Endothelial cell of umbilical vein (primary cell): ENCODE measurements at regions not wholly inside any gene's neighbourhood (a gene's known extent, or its start where the extent isn't known, plus 50 kb on each side); places are given as distances from the start of the nearest gene placed in this dataset.

ENCODE experiments used
- BruUV-seq: library from RNA; stranded (reverse); fragments of 400-500 nt; replicated peaks from 2 replicates; lab custom pipeline; 2021; lab: Mats Ljungman, UMichigan
- CTCF ChIA-PET: fragments of 300-600, 350-600 bp; sonication (Branson Sonifier 250); formaldehyde crosslinking; loops from one replicate; lab custom pipeline; 2021; ENCODE audit warnings: antibody characterized with exemption, inconsistent platforms; lab: Charles Lee
- POLR2A ChIA-PET: fragments of 300-600, 350-600 bp; sonication (Branson Sonifier 250); formaldehyde crosslinking; loops from one replicate; lab custom pipeline; 2021; ENCODE audit warnings: antibody characterized with exemption, inconsistent platforms; lab: Charles Lee
- DNase-seq: peaks from one replicate; pipeline ENCODE4 v3.0.0-alpha.2; 2011; ENCODE audit warnings: low read depth, low spot score
- FAIRE-seq: peaks from 2 replicates; lab custom pipeline; 2011; peaks lifted over from hg19 to GRCh38; lab: Jason Lieb, UNC
- H2AFZ ChIP-seq: 2 replicates; pipeline ENCODE4 v1.6.0; 2012; ENCODE audit warnings: low read depth, low read length, control low read depth, inconsistent platforms
- H3K27ac ChIP-seq: 2 replicates; pipeline ENCODE4 v1.5.1; 2011; ENCODE audit warnings: low read depth, mild to moderate bottlenecking, control low read depth, low read length, moderate library complexity; ENCODE audit not compliant: insufficient read depth
- H3K27me3 ChIP-seq, 2 experiments: 2 replicates each; pipeline versions ENCODE4 v1.6.0 to v1.6.1; 2011; ENCODE audit warnings: low read length in 2 of 2, mixed read lengths in 1 of 2; ENCODE audit not compliant: control insufficient read depth in 2 of 2, insufficient read depth in 2 of 2
- H3K36me3 ChIP-seq, 2 experiments: 2 replicates in 1 of 2; 3 replicates in 1 of 2; pipeline ENCODE4 v1.5.1; 2011; ENCODE audit warnings: low read length in 2 of 2, mild to moderate bottlenecking in 1 of 2, moderate library complexity in 1 of 2; ENCODE audit not compliant: control insufficient read depth in 2 of 2, insufficient read depth in 2 of 2; ENCODE audit errors: extremely low read depth in 1 of 2
- H3K4me1 ChIP-seq: 3 replicates; pipeline ENCODE4 v1.5.1; 2011; ENCODE audit warnings: mild to moderate bottlenecking, low read length; ENCODE audit not compliant: control insufficient read depth, insufficient read depth; ENCODE audit errors: extremely low read depth
- H3K4me2 ChIP-seq: 2 replicates; pipeline ENCODE4 v1.6.1; 2011; ENCODE audit warnings: low read length, control low read depth, mixed read lengths; ENCODE audit not compliant: insufficient read depth
- H3K4me3 ChIP-seq, 3 experiments: fragments of 200-600 bp in 1 of 3; sonication (generic), shearing (Covaris generic) in 1 of 3; replicated peaks in 1 of 3; 2 replicates each; pipeline ENCODE4 v1.5.1; 2011 to 2016; ENCODE audit warnings: control low read depth in 3 of 3, low read length in 3 of 3, mild to moderate bottlenecking in 2 of 3, inconsistent platforms in 1 of 3, low read depth in 1 of 3, moderate library complexity in 1 of 3; ENCODE audit not compliant: insufficient read depth in 1 of 3
- H3K79me2 ChIP-seq: 2 replicates; pipeline ENCODE4 v1.6.0; 2012; ENCODE audit warnings: low read length, inconsistent platforms; ENCODE audit not compliant: control insufficient read depth, insufficient read depth
- H3K9ac ChIP-seq: replicated peaks from 2 replicates; pipeline ENCODE3; 2011; ENCODE audit warnings: low read length, control low read depth; ENCODE audit not compliant: insufficient read depth; ENCODE audit errors: extremely low read depth
- H3K9me1 ChIP-seq: replicated peaks from 3 replicates; pipeline ENCODE4 v1.6.0; 2011; ENCODE audit warnings: mild to moderate bottlenecking, low read length; ENCODE audit not compliant: control insufficient read depth, insufficient read depth; ENCODE audit errors: extremely low read depth
- H3K9me3 ChIP-seq: replicated peaks from 2 replicates; pipeline ENCODE4 v1.5.1; 2012; ENCODE audit warnings: low read length, inconsistent platforms; ENCODE audit not compliant: control insufficient read depth, insufficient read depth
- H4K20me1 ChIP-seq: replicated peaks from 2 replicates; pipeline ENCODE3; 2011; ENCODE audit warnings: mild to moderate bottlenecking, low read length; ENCODE audit not compliant: control insufficient read depth, insufficient read depth; ENCODE audit errors: extremely low read depth
- CTCF ChIP-seq, 2 donors: IDR thresholded peaks; 1 replicate in 1 of 2; 2 replicates in 1 of 2; pipeline ENCODE4 v1.5.1; 2011; ENCODE audit warnings: low read length in 2 of 2, mild to moderate bottlenecking in 2 of 2, moderate library complexity in 2 of 2, control low read depth in 1 of 2, inconsistent platforms in 1 of 2, low read depth in 1 of 2; ENCODE audit not compliant: insufficient read depth in 1 of 2; ENCODE audit errors: extremely low read depth in 1 of 2
- JUN ChIP-seq: IDR thresholded peaks from 2 replicates; pipeline ENCODE4 v1.6.1; 2011; ENCODE audit warnings: borderline replicate concordance, low read depth; ENCODE audit not compliant: insufficient read length, insufficient read depth
- MYC ChIP-seq: IDR thresholded peaks from one replicate; pipeline ENCODE4 v1.6.1; 2011; ENCODE audit warnings: mild to moderate bottlenecking, low read depth, low read length
- POLR2A ChIP-seq: IDR thresholded peaks from 2 replicates; pipeline ENCODE4 v1.6.1; 2012; ENCODE audit warnings: low read depth, mild to moderate bottlenecking, control low read depth, low read length
- POLR2AphosphoS5 ChIP-seq: IDR thresholded peaks from 2 replicates; pipeline ENCODE4 v1.6.1; 2012; ENCODE audit warnings: low read depth, mild to moderate bottlenecking, control low read depth, low read length, moderate library complexity; ENCODE audit not compliant: insufficient read depth
- dilution Hi-C: fragments of 300-500 bp; cut with MboI; formaldehyde crosslinking; loops from one replicate; pipeline ENCODE4 v1.15.0; 2019; ENCODE audit warnings: low sequenced_read_pairs; ENCODE audit not compliant: extremely low pct_ligation_motif_present
- intact Hi-C: fragments of 100-400 bp; cut with micrococcal nuclease; formaldehyde crosslinking; loops from one replicate; pipeline ENCODE4 v1.10.0; 2022
- TF ChIP-seq, protein P1 (sequence below): IDR thresholded peaks from 2 replicates; pipeline ENCODE4 v1.6.1; 2011; ENCODE audit not compliant: insufficient read depth, insufficient read length

DNA sequence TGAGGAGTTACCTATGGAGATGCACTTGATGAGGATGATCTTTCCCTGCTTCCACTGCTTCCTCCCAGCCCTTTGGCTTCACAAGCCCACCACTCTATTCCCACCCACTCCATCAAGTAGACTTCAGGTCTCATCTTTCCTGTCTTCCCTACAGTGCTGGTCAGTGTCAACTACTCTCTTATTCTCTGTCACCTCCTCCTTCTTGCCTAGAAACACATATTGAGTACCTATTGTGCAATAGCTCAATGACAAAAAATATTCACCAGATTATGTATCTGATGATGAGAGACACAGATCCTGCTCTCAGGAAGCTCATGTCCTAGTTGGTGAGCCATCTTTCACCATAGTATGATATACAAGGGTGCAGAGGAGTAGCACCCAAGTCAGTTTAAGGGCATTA is 82.2 kb upstream of the NFASC start:
- CTCF ChIA-PET, result interaction anchor here (0.8 to 10.1 kb wide), 3 partner anchors 16 to 30 kb away, joined by 3 to 130 read pairs (median 5); no protein-coding TSS in a partner anchor
- H4K20me1 ChIP-seq, result no peaks in the 10 kb centered on the region
- FAIRE-seq, result no peak

DNA sequence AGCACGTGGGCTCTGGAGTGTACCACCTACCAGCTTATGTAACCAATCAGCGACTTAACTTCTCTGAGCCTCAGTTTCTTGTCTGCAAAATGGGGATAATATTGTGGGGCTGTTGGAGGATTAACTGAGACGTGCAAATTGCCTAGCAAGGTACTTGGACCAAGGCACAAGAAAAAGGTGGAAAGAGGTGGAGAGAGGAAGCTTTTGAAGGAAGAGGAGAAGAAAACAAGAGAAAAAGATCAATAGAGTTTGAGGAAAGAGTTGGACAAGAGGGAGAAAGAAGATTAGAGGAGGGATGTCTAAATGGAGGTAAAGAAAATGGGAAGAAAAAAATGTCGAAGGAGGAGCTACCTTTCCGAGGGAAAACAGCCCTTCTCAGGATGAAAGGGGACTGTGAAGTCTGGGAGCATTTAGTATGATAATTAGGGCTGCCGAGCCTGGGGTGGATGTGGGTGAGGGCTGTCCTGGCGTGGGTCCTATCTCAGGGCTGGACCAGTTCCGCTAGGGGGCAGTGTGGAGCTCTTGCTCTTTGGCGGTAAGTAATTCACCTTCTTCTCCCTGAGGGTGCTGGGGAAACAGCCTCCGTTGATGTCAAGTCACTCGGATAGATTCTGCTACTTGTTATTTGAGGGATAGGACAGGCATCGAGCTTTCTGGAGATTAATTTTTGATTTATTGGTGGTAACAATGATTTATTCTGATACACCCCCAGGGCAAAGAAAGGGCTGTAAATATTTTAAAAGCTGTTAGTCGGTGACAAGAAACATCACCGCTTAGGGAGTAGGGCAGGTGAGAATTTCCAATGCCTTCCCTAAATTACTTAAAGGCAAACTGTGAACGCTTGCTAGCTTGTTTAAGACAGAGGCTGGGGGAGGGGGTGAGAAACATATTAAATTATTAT is 79.0 kb upstream of the NFASC start:
- Histone ChIP-seq H4K20me1 (no peaks in the 10 kb centered on the region), H3K9me1 (no peaks in the 10 kb centered on the region), H3K27ac (no peak overlapping the region), H3K9me3 (no peaks in the 10 kb centered on the region), H3K4me2 (no peak overlapping the region), H3K4me1 (no peaks in the 10 kb centered on the region), H2AFZ (no peak overlapping the region), H3K9ac (no peak overlapping the region), H3K27me3 (peaks cover 3 to 4% of the 10 kb centered on the region in 2 experiments), H3K4me3 (no peak overlapping the region), H3K79me2 (no peaks in the 10 kb centered on the region), H3K36me3 (no peaks in the 10 kb centered on the region)
- DNase-seq, result peak; percentile 46
- ChIA-PET CTCF (interaction anchor here (0.5 to 10.1 kb wide), 34 partner anchors 9 to 468 kb away, joined by 3 to 130 read pairs (median 5); no protein-coding TSS in a partner anchor), POLR2A (no interaction called here)
- no TSS peak for BruUV-seq
- FAIRE-seq, result peak; percentile 70
- dilution Hi-C loops (no loop called here), intact Hi-C loops (loop anchor here (1.0 kb wide), 1 partner anchor 16 kb away; no protein-coding TSS in a partner anchor)
- TF ChIP-seq CTCF (IDR thresholded peaks at IDR 0.05; ENCODE audit: extremely low read depth in 1 of 2, insufficient read depth in 1 of 2, low read depth in 1 of 2, low read length in 2 of 2) (peak; percentile 83 to 88), JUN (no peak), POLR2A (no peak), POLR2AphosphoS5 (no peak)

More for the DNA sequence above, 82.2 kb upstream of the NFASC start:
- H3K36me3 ChIP-seq, result no peaks in the 10 kb centered on the region
- H3K4me3 ChIP-seq, result no peak overlapping the region
- no peaks in the 10 kb centered on the region for H3K9me3 ChIP-seq
- no peaks in the 10 kb centered on the region for H3K9me1 ChIP-seq
- H3K9ac ChIP-seq, result no peak overlapping the region
- TF ChIP-seq MYC, result no peak
- TF ChIP-seq, protein P1, sequence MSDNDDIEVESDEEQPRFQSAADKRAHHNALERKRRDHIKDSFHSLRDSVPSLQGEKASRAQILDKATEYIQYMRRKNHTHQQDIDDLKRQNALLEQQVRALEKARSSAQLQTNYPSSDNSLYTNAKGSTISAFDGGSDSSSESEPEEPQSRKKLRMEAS, result no peak
- H3K79me2 ChIP-seq, result no peaks in the 10 kb centered on the region
- H3K27me3 ChIP-seq, result peaks cover 1 to 3% of the 10 kb centered on the region in 2 experiments
- no TSS peak for BruUV-seq
- H2AFZ ChIP-seq, result no peak overlapping the region
- dilution Hi-C loops (no loop called here), intact Hi-C loops (no loop called here)
- no peak for DNase-seq
- POLR2A ChIA-PET, result no interaction called here
- no peaks in the 10 kb centered on the region for H3K4me1 ChIP-seq
- H3K27ac ChIP-seq, result no peak overlapping the region
- H3K4me2 ChIP-seq, result no peak overlapping the region
